HCT116 (cell line): ENCODE measurements at regions not wholly inside any gene's neighbourhood (a gene's known extent, or its start where the extent isn't known, plus 50 kb on each side); places are given as distances from the start of the nearest gene placed in this dataset.

Experiments
- ATAC-seq: fragments of 200-7000 bp; cut with Tn5 transposase; 2 replicates; pipeline ENCODE4 v1.9.1; 2020; ENCODE audit warnings: mild to moderate bottlenecking, moderate library complexity
- BruUV-seq: library from RNA; stranded (reverse); fragments of 400-500 nt; replicated peaks from 2 replicates; lab custom pipeline; 2021; lab: Mats Ljungman, UMichigan
- CTCF ChIA-PET: fragments of 300-600 bp; sonication (Branson Sonifier 250); formaldehyde crosslinking; loops from one replicate; lab custom pipeline; 2021; ENCODE audit warnings: antibody characterized with exemption; lab: Charles Lee
- POLR2A ChIA-PET: fragments of 300-600, 350-600 bp; sonication (Branson Sonifier 250); formaldehyde crosslinking; loops from one replicate; lab custom pipeline; 2021; ENCODE audit warnings: antibody characterized with exemption; lab: Charles Lee
- RAD21 ChIA-PET, 2 experiments: fragments of 300-600 bp; sonication (Branson Sonifier 250); formaldehyde crosslinking; loops; one replicate each; lab custom pipeline; 2023; ENCODE audit warnings: low total read pairs in 2 of 2; ENCODE audit not compliant: uncharacterized antibody in 2 of 2, unreplicated experiment in 2 of 2, low non-redundant PET in 1 of 2; lab: Charles Lee
- DNase-seq: peaks from one replicate; pipeline ENCODE4 v3.0.0-alpha.2; 2010; ENCODE audit warnings: low read depth, low spot score
- H2AFZ ChIP-seq: fragments of 200-600 bp; shearing (Covaris generic), sonication (generic); 2 replicates; pipeline ENCODE4 v1.6.1; 2017; ENCODE audit warnings: low read depth, mixed run types, mixed read lengths, antibody characterized with exemption, low read length; ENCODE audit not compliant: poor library complexity, severe bottlenecking
- H3K27ac ChIP-seq: 2 replicates; pipeline ENCODE4 v1.5.1; 2012; ENCODE audit warnings: low read depth, low read length
- H3K27me3 ChIP-seq: fragments of 200-600 bp; sonication (generic); 2 replicates; pipeline ENCODE4 v1.6.1; 2016; ENCODE audit warnings: mixed run types, low read length, mixed read lengths; ENCODE audit not compliant: insufficient read depth
- H3K36me3 ChIP-seq, 2 experiments: fragments of 200-500 bp in 1 of 2; fragments of 200-600 bp in 1 of 2; sonication (Bioruptor generic) in 1 of 2; sonication (generic) in 1 of 2; 2 replicates each; pipeline versions ENCODE4 v1.5.1 to v1.6.1; 2014 to 2016; ENCODE audit warnings: low read length in 2 of 2, inconsistent platforms in 1 of 2, mixed read lengths in 1 of 2, mixed run types in 1 of 2; ENCODE audit not compliant: insufficient read depth in 2 of 2, control insufficient read depth in 1 of 2
- H3K4me1 ChIP-seq, 2 experiments: fragments of 200-600 bp in 1 of 2; sonication (generic) in 1 of 2; 2 replicates each; pipeline versions ENCODE4 v1.5.1 to v1.6.1; 2012 to 2017; ENCODE audit warnings: low read length in 2 of 2, inconsistent platforms in 1 of 2, mild to moderate bottlenecking in 1 of 2, mixed read lengths in 1 of 2, mixed run types in 1 of 2, moderate library complexity in 1 of 2; ENCODE audit not compliant: insufficient read depth in 2 of 2, control insufficient read depth in 1 of 2
- H3K4me2 ChIP-seq: fragments of 200-600 bp; sonication (generic); 2 replicates; pipeline ENCODE4 v1.6.1; 2017; ENCODE audit warnings: mixed run types, low read length, mixed read lengths
- H3K4me3 ChIP-seq, 2 experiments: fragments of 200-600 bp in 1 of 2; sonication (generic) in 1 of 2; replicated peaks in 1 of 2; 2 replicates each; pipeline ENCODE4 v1.5.1; 2011 to 2016; ENCODE audit warnings: low read length in 2 of 2, control low read depth in 1 of 2, low read depth in 1 of 2, mild to moderate bottlenecking in 1 of 2, mixed read lengths in 1 of 2, mixed run types in 1 of 2
- H3K79me2 ChIP-seq: fragments of 200-600 bp; sonication (generic); 2 replicates; pipeline ENCODE4 v1.6.1; 2017; ENCODE audit warnings: mild to moderate bottlenecking, mixed run types, low read length, moderate library complexity, mixed read lengths; ENCODE audit not compliant: insufficient read depth
- H3K9ac ChIP-seq: fragments of 200-600 bp; sonication (generic); 2 replicates; pipeline ENCODE4 v1.6.1; 2016; ENCODE audit warnings: low read length, mixed read lengths
- H3K9me2 ChIP-seq: fragments of 200-600 bp; sonication (generic), shearing (Covaris generic); 2 replicates; pipeline ENCODE4 v1.6.1; 2017; ENCODE audit warnings: mixed run types, mild to moderate bottlenecking, moderate library complexity; ENCODE audit not compliant: insufficient read depth
- H3K9me3 ChIP-seq, 2 experiments: fragments of 200-500 bp in 1 of 2; fragments of 200-600 bp in 1 of 2; sonication (Bioruptor generic) in 1 of 2; sonication (generic) in 1 of 2; 2 replicates each; pipeline ENCODE4 v1.6.1; 2014 to 2017; ENCODE audit warnings: low read length in 2 of 2, mixed read lengths in 2 of 2, inconsistent platforms in 1 of 2, low read depth in 1 of 2, mild to moderate bottlenecking in 1 of 2, mixed run types in 1 of 2, moderate library complexity in 1 of 2; ENCODE audit not compliant: control insufficient read depth in 1 of 2, insufficient read depth in 1 of 2
- H4K20me1 ChIP-seq: fragments of 200-600 bp; sonication (generic), shearing (Covaris generic); 2 replicates; pipeline ENCODE4 v1.6.1; 2017; ENCODE audit warnings: mixed run types, mild to moderate bottlenecking, moderate library complexity; ENCODE audit not compliant: insufficient read depth
- CBX3 ChIP-seq: IDR thresholded peaks from 2 replicates; pipeline ENCODE4 v1.6.1; 2012; ENCODE audit warnings: low read depth
- CEBPB ChIP-seq: IDR thresholded peaks from 2 replicates; pipeline ENCODE4 v1.6.1; 2012; ENCODE audit warnings: low read depth
- EZH2phosphoT487 ChIP-seq: fragments of 200-600 bp; IDR thresholded peaks from 2 replicates; pipeline ENCODE4 v1.6.1; 2018; ENCODE audit warnings: antibody characterized with exemption, borderline replicate concordance
- FOSL1 ChIP-seq: IDR thresholded peaks from 2 replicates; pipeline ENCODE4 v1.6.1; 2012; ENCODE audit warnings: low read depth
- POLR2A ChIP-seq: IDR thresholded peaks from 2 replicates; pipeline ENCODE4 v1.7.0; 2011; ENCODE audit warnings: borderline replicate concordance; ENCODE audit not compliant: insufficient read depth, insufficient read length; ENCODE audit errors: extremely low read depth
- POLR2AphosphoS5 ChIP-seq: IDR thresholded peaks from 2 replicates; pipeline ENCODE4 v1.6.1; 2011; ENCODE audit warnings: mild to moderate bottlenecking, low read depth, low read length, moderate library complexity
- RAD21 ChIP-seq: IDR thresholded peaks from 2 replicates; pipeline ENCODE4 v1.6.1; 2012; ENCODE audit warnings: low read depth, mild to moderate bottlenecking
- SIN3A ChIP-seq: IDR thresholded peaks from 2 replicates; pipeline ENCODE4 v1.6.1; 2012; ENCODE audit warnings: low read depth
- SP1 ChIP-seq: IDR thresholded peaks from 2 replicates; pipeline ENCODE4 v1.6.1; 2012; ENCODE audit warnings: low read depth
- SRF ChIP-seq: IDR thresholded peaks from 2 replicates; pipeline ENCODE4 v1.6.1; 2012; ENCODE audit warnings: low read depth
- TCF7L2 ChIP-seq: IDR thresholded peaks from 2 replicates; pipeline ENCODE4 v1.7.0; 2011; ENCODE audit warnings: borderline replicate concordance, inconsistent platforms; ENCODE audit not compliant: insufficient read depth, insufficient read length; ENCODE audit errors: extremely low read depth
- ZNF274 ChIP-seq: fragments of 200-500 bp; sonication (Bioruptor generic); IDR thresholded peaks from 2 replicates; pipeline ENCODE4 v1.6.1; 2014; ENCODE audit warnings: mild to moderate bottlenecking, low read depth, low read length, inconsistent platforms
- intact Hi-C: fragments of 100-400 bp; cut with micrococcal nuclease; formaldehyde crosslinking; loops from 2 replicates; pipeline ENCODE4 v1.10.0; 2022
- TF ChIP-seq, protein P1 (sequence below): IDR thresholded peaks from 2 replicates; pipeline ENCODE4 v1.6.1; 2011; ENCODE audit warnings: mild to moderate bottlenecking, low read length, moderate library complexity; ENCODE audit not compliant: insufficient replicate concordance; ENCODE audit errors: extremely low read depth
- TF ChIP-seq, protein P2 (sequence below): IDR thresholded peaks from 2 replicates; pipeline ENCODE4 v1.6.1; 2012; ENCODE audit warnings: low read depth

DNA sequence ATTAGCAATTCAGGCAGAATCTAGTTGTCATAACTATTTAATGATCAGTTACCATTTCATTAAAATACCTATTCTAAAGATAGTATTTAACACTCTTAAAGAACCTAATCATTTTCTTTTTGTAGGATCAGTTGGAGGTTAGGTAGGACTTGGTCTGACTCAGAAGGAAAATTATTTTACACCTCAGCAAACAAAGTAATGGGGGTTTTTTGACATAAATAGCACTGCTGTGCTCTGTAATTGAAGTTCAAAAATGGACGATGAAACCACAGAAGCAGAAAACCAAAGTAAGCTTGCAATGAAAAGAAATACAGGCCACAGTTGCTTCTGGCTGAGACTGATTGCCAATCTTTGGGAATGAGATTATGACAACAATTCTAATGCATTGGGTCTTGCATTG lies 187.0 kb upstream of the TRPM3 start:
- no peak for DNase-seq
- no peak overlapping the region for H3K4me3 ChIP-seq
- intact Hi-C loops, result no loop called here
- no peaks in the 10 kb centered on the region; the same call in 1 of the 2 replicates for H4K20me1 ChIP-seq
- peaks cover 19% of the 10 kb centered on the region for H3K27me3 ChIP-seq
- ChIA-PET CTCF (no interaction called here), POLR2A (no interaction called here), RAD21 (no interaction called here)
- no peak overlapping the region for H3K4me2 ChIP-seq
- no peak for ATAC-seq
- BruUV-seq, result no TSS peak
- no peak overlapping the region for H2AFZ ChIP-seq
- TF ChIP-seq CEBPB (no peak), FOSL1 (no peak)
- no peak overlapping the region for H3K9ac ChIP-seq
- H3K9me2 ChIP-seq, result no peaks in the 10 kb centered on the region
- H3K36me3 ChIP-seq, result no peaks in the 10 kb centered on the region
- no peaks in the 10 kb centered on the region for H3K79me2 ChIP-seq
- H3K9me3 ChIP-seq, result no peaks in the 10 kb centered on the region
- no peak overlapping the region for H3K27ac ChIP-seq
- no peaks in the 10 kb centered on the region for H3K4me1 ChIP-seq

DNA sequence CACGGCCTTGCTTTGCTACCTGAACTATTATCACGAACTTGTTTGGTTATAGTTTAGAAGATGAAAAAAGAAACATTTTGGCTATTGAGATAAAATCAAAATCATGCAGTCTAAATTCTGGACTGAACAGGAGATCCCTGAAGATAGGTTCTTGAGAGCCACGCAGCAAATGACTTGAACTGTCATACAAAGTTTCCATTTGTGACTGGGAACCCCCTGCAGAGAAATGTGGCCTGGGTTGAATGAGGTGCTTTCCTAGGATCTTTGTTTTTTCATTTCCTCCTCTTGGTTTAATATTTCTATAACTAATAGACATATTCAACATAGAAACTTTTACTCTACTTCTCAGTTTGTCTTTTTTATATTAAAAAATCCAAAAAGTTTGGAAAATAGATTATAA lies 184.7 kb upstream of the TRPM3 start:
- H3K4me1 ChIP-seq, result no peaks in the 10 kb centered on the region
- BruUV-seq, result no TSS peak
- no peak overlapping the region for H3K27ac ChIP-seq
- no peak overlapping the region for H3K4me3 ChIP-seq
- H3K79me2 ChIP-seq, result no peaks in the 10 kb centered on the region
- no peak overlapping the region for H2AFZ ChIP-seq
- intact Hi-C loops, result no loop called here
- RAD21 ChIA-PET, result no interaction called here
- no peak overlapping the region for H3K4me2 ChIP-seq
- H3K27me3 ChIP-seq, result peaks cover 25% of the 10 kb centered on the region
- H3K9me2 ChIP-seq, result no peaks in the 10 kb centered on the region
- H3K9ac ChIP-seq, result no peak overlapping the region
- CTCF ChIA-PET, result no interaction called here
- no peaks in the 10 kb centered on the region for H3K36me3 ChIP-seq
- H3K9me3 ChIP-seq, result no peaks in the 10 kb centered on the region
- no peak for ATAC-seq
- H4K20me1 ChIP-seq, result no peaks in the 10 kb centered on the region; the same call in 1 of the 2 replicates
- no peak for DNase-seq
- POLR2A ChIA-PET, result no interaction called here
- TF ChIP-seq SIN3A (no peak), POLR2A (no peak), CBX3 (no peak), EZH2phosphoT487 (no peak), ZNF274 (no peak), SP1 (no peak), CEBPB (no peak), SRF (no peak), POLR2AphosphoS5 (no peak), FOSL1 (no peak), RAD21 (no peak), TCF7L2 (no peak)
- TF ChIP-seq, protein P1, sequence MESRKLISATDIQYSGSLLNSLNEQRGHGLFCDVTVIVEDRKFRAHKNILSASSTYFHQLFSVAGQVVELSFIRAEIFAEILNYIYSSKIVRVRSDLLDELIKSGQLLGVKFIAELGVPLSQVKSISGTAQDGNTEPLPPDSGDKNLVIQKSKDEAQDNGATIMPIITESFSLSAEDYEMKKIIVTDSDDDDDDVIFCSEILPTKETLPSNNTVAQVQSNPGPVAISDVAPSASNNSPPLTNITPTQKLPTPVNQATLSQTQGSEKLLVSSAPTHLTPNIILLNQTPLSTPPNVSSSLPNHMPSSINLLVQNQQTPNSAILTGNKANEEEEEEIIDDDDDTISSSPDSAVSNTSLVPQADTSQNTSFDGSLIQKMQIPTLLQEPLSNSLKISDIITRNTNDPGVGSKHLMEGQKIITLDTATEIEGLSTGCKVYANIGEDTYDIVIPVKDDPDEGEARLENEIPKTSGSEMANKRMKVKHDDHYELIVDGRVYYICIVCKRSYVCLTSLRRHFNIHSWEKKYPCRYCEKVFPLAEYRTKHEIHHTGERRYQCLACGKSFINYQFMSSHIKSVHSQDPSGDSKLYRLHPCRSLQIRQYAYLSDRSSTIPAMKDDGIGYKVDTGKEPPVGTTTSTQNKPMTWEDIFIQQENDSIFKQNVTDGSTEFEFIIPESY, result no peak
- TF ChIP-seq, protein P2, sequence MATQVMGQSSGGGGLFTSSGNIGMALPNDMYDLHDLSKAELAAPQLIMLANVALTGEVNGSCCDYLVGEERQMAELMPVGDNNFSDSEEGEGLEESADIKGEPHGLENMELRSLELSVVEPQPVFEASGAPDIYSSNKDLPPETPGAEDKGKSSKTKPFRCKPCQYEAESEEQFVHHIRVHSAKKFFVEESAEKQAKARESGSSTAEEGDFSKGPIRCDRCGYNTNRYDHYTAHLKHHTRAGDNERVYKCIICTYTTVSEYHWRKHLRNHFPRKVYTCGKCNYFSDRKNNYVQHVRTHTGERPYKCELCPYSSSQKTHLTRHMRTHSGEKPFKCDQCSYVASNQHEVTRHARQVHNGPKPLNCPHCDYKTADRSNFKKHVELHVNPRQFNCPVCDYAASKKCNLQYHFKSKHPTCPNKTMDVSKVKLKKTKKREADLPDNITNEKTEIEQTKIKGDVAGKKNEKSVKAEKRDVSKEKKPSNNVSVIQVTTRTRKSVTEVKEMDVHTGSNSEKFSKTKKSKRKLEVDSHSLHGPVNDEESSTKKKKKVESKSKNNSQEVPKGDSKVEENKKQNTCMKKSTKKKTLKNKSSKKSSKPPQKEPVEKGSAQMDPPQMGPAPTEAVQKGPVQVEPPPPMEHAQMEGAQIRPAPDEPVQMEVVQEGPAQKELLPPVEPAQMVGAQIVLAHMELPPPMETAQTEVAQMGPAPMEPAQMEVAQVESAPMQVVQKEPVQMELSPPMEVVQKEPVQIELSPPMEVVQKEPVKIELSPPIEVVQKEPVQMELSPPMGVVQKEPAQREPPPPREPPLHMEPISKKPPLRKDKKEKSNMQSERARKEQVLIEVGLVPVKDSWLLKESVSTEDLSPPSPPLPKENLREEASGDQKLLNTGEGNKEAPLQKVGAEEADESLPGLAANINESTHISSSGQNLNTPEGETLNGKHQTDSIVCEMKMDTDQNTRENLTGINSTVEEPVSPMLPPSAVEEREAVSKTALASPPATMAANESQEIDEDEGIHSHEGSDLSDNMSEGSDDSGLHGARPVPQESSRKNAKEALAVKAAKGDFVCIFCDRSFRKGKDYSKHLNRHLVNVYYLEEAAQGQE, result no peak
